ENCODE measurements at regions not wholly inside any gene's neighbourhood (a gene's known extent, or its start where the extent isn't known, plus 50 kb on each side); places are given as distances from the start of the nearest gene placed in this dataset.

DNA sequence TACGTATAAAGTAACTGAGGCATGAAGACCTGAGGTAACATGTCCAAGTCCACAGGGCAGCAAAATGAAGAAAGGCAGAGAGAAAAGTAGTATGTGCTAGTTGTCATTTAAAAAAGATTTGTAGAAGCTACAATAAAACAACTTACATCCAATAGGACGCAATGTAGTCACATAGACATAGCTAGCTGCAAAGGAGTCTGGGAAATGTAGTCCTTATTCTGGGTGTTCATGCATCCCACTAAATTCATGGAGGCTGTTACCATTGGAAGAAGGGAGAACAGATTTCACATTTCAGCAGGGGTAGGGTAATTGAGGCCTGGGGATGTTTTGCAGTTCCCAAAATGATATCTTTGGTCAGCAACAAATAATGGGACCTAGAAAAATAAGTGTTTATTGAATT, 571.4 kb downstream of the MIAT start:
- TF ChIP-seq, protein P1, sequence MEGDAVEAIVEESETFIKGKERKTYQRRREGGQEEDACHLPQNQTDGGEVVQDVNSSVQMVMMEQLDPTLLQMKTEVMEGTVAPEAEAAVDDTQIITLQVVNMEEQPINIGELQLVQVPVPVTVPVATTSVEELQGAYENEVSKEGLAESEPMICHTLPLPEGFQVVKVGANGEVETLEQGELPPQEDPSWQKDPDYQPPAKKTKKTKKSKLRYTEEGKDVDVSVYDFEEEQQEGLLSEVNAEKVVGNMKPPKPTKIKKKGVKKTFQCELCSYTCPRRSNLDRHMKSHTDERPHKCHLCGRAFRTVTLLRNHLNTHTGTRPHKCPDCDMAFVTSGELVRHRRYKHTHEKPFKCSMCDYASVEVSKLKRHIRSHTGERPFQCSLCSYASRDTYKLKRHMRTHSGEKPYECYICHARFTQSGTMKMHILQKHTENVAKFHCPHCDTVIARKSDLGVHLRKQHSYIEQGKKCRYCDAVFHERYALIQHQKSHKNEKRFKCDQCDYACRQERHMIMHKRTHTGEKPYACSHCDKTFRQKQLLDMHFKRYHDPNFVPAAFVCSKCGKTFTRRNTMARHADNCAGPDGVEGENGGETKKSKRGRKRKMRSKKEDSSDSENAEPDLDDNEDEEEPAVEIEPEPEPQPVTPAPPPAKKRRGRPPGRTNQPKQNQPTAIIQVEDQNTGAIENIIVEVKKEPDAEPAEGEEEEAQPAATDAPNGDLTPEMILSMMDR (IDR thresholded peaks at IDR 0.05) = no peak
- TF ChIP-seq EP300 (IDR thresholded peaks at IDR 0.05) (no peak), POLR2A (IDR thresholded peaks at IDR 0.05) (no peak), POLR2AphosphoS5 (IDR thresholded peaks at IDR 0.05) (no peak)
- H3K9me3 ChIP-seq = no peaks in the 10 kb centered on the region
- no peaks in the 10 kb centered on the region for H3K4me1 ChIP-seq
- no peak for DNase-seq (ENCODE audit: low spot score in 2 of 2)
- no peak overlapping the region for H3K4me3 ChIP-seq
- no peak overlapping the region for H3K27ac ChIP-seq
- WGBS = 80% methylated on average over 2 of the region's 2 CpGs
- no peaks in the 10 kb centered on the region for H3K36me3 ChIP-seq
- peaks cover 12% of the 10 kb centered on the region for H3K27me3 ChIP-seq

DNA sequence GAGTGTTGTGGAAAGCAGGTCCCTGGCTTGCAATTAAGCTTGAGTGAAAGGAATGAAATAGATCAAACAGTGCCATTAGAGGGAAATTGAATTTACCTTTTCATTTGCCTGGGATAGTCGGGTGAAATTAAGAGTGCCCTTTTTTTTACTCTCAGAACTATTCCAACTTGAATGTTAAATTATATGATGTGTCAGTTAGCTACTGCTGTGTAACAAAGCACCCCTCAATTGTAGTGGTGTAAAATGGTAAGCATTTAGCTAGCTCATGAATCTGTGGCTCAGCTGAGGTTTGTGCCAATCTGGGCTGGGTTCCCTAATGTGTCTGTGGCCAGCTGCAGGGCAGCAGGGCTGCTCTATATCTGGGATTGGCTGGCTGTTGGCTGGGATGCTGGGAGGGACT, 571.4 kb downstream of the MN1 start:
- H3K4me3 ChIP-seq = no peak overlapping the region
- no peaks in the 10 kb centered on the region for H3K9me3 ChIP-seq
- no peak for DNase-seq (ENCODE audit: low spot score in 2 of 2)
- no peak overlapping the region for H3K27ac ChIP-seq
- TF ChIP-seq, protein P1 (IDR thresholded peaks at IDR 0.05) = no peak
- TF ChIP-seq EP300 (IDR thresholded peaks at IDR 0.05) = no peak
- no peak for TF ChIP-seq POLR2AphosphoS5 (IDR thresholded peaks at IDR 0.05)
- no peak for TF ChIP-seq POLR2A (IDR thresholded peaks at IDR 0.05)
- H3K27me3 ChIP-seq = peaks cover 12% of the 10 kb centered on the region
- 87% methylated on average over 1 of the region's 1 CpG for WGBS
- H3K36me3 ChIP-seq = no peaks in the 10 kb centered on the region
- no peaks in the 10 kb centered on the region for H3K4me1 ChIP-seq

DNA sequence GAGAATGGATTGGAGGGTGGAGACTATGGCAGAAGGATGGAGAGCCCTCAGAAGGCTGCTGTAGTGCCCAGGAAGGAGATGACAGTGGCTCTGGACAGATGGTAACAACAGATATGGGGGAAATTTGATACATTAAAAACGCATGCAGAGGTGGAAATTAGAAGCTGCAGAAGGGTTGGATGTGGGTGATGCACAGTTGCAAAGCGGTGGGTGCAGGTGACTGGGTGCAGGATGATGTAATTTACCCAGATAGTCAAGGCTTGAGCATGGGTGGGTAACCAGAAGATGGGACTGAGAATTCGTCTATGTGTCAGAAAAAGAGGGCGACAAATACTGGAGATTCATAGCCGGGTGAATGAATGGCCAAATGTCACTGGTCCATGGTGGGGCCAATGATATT, 570.3 kb downstream of the MN1 start:
- no peaks in the 10 kb centered on the region for H3K9me3 ChIP-seq
- no peaks in the 10 kb centered on the region for H3K4me1 ChIP-seq
- no peak overlapping the region for H3K27ac ChIP-seq
- no peak for DNase-seq (ENCODE audit: low spot score in 2 of 2)
- H3K4me3 ChIP-seq = no peak overlapping the region
- WGBS = 88% methylated on average over 5 of the region's 5 CpGs
- peaks cover 21% of the 10 kb centered on the region for H3K27me3 ChIP-seq
- H3K36me3 ChIP-seq = no peaks in the 10 kb centered on the region
- TF ChIP-seq POLR2A (IDR thresholded peaks at IDR 0.05) (no peak), EP300 (IDR thresholded peaks at IDR 0.05) (no peak), POLR2AphosphoS5 (IDR thresholded peaks at IDR 0.05) (no peak)
- TF ChIP-seq, protein P1 (IDR thresholded peaks at IDR 0.05) = no peak

GRCh38 chr22:27232077-27232476, 569.5 kb downstream of the MN1 start:
- no peak overlapping the region for H3K4me3 ChIP-seq
- H3K36me3 ChIP-seq = no peaks in the 10 kb centered on the region
- H3K27me3 ChIP-seq = peaks cover 21% of the 10 kb centered on the region
- H3K27ac ChIP-seq = no peak overlapping the region
- 60% methylated on average over 8 of the region's 8 CpGs for WGBS
- DNase-seq (ENCODE audit: low spot score in 2 of 2) = no peak
- TF ChIP-seq POLR2A (IDR thresholded peaks at IDR 0.05) = no peak
- TF ChIP-seq, protein P1 (IDR thresholded peaks at IDR 0.05) = no peak
- no peak for TF ChIP-seq POLR2AphosphoS5 (IDR thresholded peaks at IDR 0.05)
- TF ChIP-seq EP300 (IDR thresholded peaks at IDR 0.05) = no peak
- H3K4me1 ChIP-seq = no peaks in the 10 kb centered on the region
- H3K9me3 ChIP-seq = no peaks in the 10 kb centered on the region

- TF ChIP-seq, protein P1 (IDR thresholded peaks at IDR 0.05) = no peak
- TF ChIP-seq POLR2AphosphoS5 (IDR thresholded peaks at IDR 0.05) (no peak), EP300 (IDR thresholded peaks at IDR 0.05) (no peak), POLR2A (IDR thresholded peaks at IDR 0.05) (no peak)
- no peak for DNase-seq (ENCODE audit: low spot score in 2 of 2)
- peaks cover 14% of the 10 kb centered on the region for H3K4me1 ChIP-seq
- no peaks in the 10 kb centered on the region for H3K36me3 ChIP-seq
- no peak overlapping the region for H3K27ac ChIP-seq
- peaks cover 24% of the 10 kb centered on the region for H3K27me3 ChIP-seq
- 81% methylated on average over 23 of the region's 23 CpGs for WGBS
- no peaks in the 10 kb centered on the region for H3K9me3 ChIP-seq
- H3K4me3 ChIP-seq = no peak overlapping the region
Observed at GRCh38 chr22:27237080-27237741, 564.3 kb downstream of the MN1 start.

All from suprapubic skin (tissue), 4 donors.